Endodermal cell (in vitro differentiated cells): ENCODE measurements at regions not wholly inside any gene's neighbourhood (a gene's known extent, or its start where the extent isn't known, plus 50 kb on each side); places are given as distances from the start of the nearest gene placed in this dataset.

ENCODE experiments used
- DNase-seq: peaks from one replicate; pipeline ENCODE4 v3.0.0-alpha.2; 2017
- H3K27ac ChIP-seq: 2 replicates; pipeline ENCODE4 v1.5.1; 2013; ENCODE audit warnings: mild to moderate bottlenecking, low read depth, low read length, moderate library complexity
- H3K27me3 ChIP-seq: 2 replicates; pipeline ENCODE4 v1.6.1; 2013; ENCODE audit warnings: mild to moderate bottlenecking, low read length, moderate library complexity; ENCODE audit not compliant: insufficient read depth, control insufficient read depth, poor library complexity, severe bottlenecking
- H3K36me3 ChIP-seq: 2 replicates; pipeline ENCODE4 v1.7.0; 2013; ENCODE audit warnings: mild to moderate bottlenecking, low read length, moderate library complexity; ENCODE audit not compliant: control insufficient read depth, insufficient read depth
- H3K4me1 ChIP-seq: one replicate; pipeline ENCODE4 v1.7.0; 2013; ENCODE audit warnings: low read length; ENCODE audit not compliant: control insufficient read depth, insufficient read depth
- H3K4me3 ChIP-seq: 2 replicates; pipeline ENCODE4 v1.5.1; 2013; ENCODE audit warnings: mild to moderate bottlenecking, low read length, moderate library complexity
- H3K9ac ChIP-seq: 2 replicates; pipeline ENCODE4 v1.6.1; 2013; ENCODE audit warnings: mild to moderate bottlenecking, low read length, moderate library complexity; ENCODE audit not compliant: poor library complexity, severe bottlenecking; ENCODE audit errors: extremely low read depth
- H3K9me3 ChIP-seq: 2 replicates; pipeline ENCODE4 v1.6.1; 2013; ENCODE audit warnings: mild to moderate bottlenecking, low read length, moderate library complexity; ENCODE audit not compliant: control insufficient read depth
- H3K27ac Mint-ChIP-seq: 2 replicates; pipeline ENCODE4 v1.8.0; 2020; ENCODE audit warnings: mixed read lengths
- H3K27me3 Mint-ChIP-seq: 2 replicates; pipeline ENCODE4 v1.8.0; 2021; ENCODE audit warnings: mild to moderate bottlenecking, mixed read lengths; ENCODE audit not compliant: insufficient read depth
- H3K36me3 Mint-ChIP-seq: 2 replicates; pipeline ENCODE4 v1.8.0; 2020; ENCODE audit warnings: low read depth, mixed read lengths
- H3K4me1 Mint-ChIP-seq: 2 replicates; pipeline ENCODE4 v1.8.0; 2020; ENCODE audit warnings: mixed read lengths
- H3K4me3 Mint-ChIP-seq: 2 replicates; pipeline ENCODE4 v1.8.0; 2020; ENCODE audit warnings: mild to moderate bottlenecking, moderate library complexity, mixed read lengths
- H3K9me3 Mint-ChIP-seq: 2 replicates; pipeline ENCODE4 v1.8.0; 2020; ENCODE audit warnings: mild to moderate bottlenecking, mixed read lengths
- CTCF ChIP-seq: fragments of 200-600 bp; sonication (generic); conservative IDR thresholded peaks from 2 replicates; pipeline ENCODE4 v1.5.0; 2021; ENCODE audit warnings: antibody characterized with exemption, mild to moderate bottlenecking
- WGBS, 2 experiments: methylation state at CpG; one replicate each; pipeline versions ENCODE4 v1.1.5 to v1.1.7; 2013; ENCODE audit warnings: missing lambda C conversion rate in 2 of 2, mixed read lengths in 1 of 2; ENCODE audit not compliant: insufficient coverage in 1 of 2, insufficient read length in 1 of 2; 5-methylcytosine and 5-hydroxymethylcytosine counted together

- Mint-ChIP-seq H3K36me3 (no peaks in the 10 kb centered on the region), H3K27me3 (no peaks in the 10 kb centered on the region), H3K4me1 (no peaks in the 10 kb centered on the region), H3K9me3 (no peaks in the 10 kb centered on the region), H3K4me3 (no peak overlapping the region), H3K27ac (no peak overlapping the region)
- TF ChIP-seq CTCF: no peak
- Histone ChIP-seq H3K4me3 (no peak overlapping the region), H3K36me3 (no peaks in the 10 kb centered on the region), H3K27me3 (no peaks in the 10 kb centered on the region), H3K4me1 (no peaks in the 10 kb centered on the region), H3K9me3 (no peaks in the 10 kb centered on the region), H3K9ac (no peak overlapping the region), H3K27ac (no peak overlapping the region)
- 84% methylated on average over 1 of the region's 1 CpG; no CpG with 5 or more reads in 1 of the 2 experiments for WGBS, 2 experiments
- no peak for DNase-seq
These were observed 197.9 kb upstream of the MEIS2 start for GRCh38 chr15:37298271-37298670.

GRCh38 chr15:37339437-37339836, 239.1 kb upstream of the MEIS2 start:
- H3K4me1 Mint-ChIP-seq: no peaks in the 10 kb centered on the region

GRCh38 chr15:37339856-37340255, 239.5 kb upstream of the MEIS2 start:
- Histone ChIP-seq H3K27me3 (no peaks in the 10 kb centered on the region), H3K9ac (no peak overlapping the region), H3K27ac (no peak overlapping the region), H3K9me3 (no peaks in the 10 kb centered on the region), H3K36me3 (no peaks in the 10 kb centered on the region), H3K4me3 (no peak overlapping the region), H3K4me1 (no peaks in the 10 kb centered on the region)
- 92 to 95% methylated on average over 2 to 3 of the region's 3 CpGs for WGBS, 2 experiments
- no peak for DNase-seq
- Mint-ChIP-seq H3K4me3 (no peak overlapping the region), H3K27me3 (no peaks in the 10 kb centered on the region), H3K36me3 (no peaks in the 10 kb centered on the region), H3K9me3 (no peaks in the 10 kb centered on the region), H3K4me1 (no peaks in the 10 kb centered on the region), H3K27ac (no peak overlapping the region)
- TF ChIP-seq CTCF: no peak

More at GRCh38 chr15:37339437-37339836, 239.1 kb upstream of the MEIS2 start:
- no peaks in the 10 kb centered on the region for H3K4me1 ChIP-seq
- no peaks in the 10 kb centered on the region for H3K9me3 ChIP-seq
- WGBS, 2 experiments: 85 to 89% methylated on average over 3 of the region's 3 CpGs
- no peak overlapping the region for H3K4me3 Mint-ChIP-seq
- no peaks in the 10 kb centered on the region for H3K27me3 ChIP-seq
- no peaks in the 10 kb centered on the region for H3K27me3 Mint-ChIP-seq
- H3K27ac Mint-ChIP-seq: no peak overlapping the region
- no peak for TF ChIP-seq CTCF
- no peak overlapping the region for H3K27ac ChIP-seq
- no peak overlapping the region for H3K9ac ChIP-seq
- H3K4me3 ChIP-seq: no peak overlapping the region
- no peaks in the 10 kb centered on the region for H3K36me3 ChIP-seq
- DNase-seq: no peak
- no peaks in the 10 kb centered on the region for H3K9me3 Mint-ChIP-seq
- H3K36me3 Mint-ChIP-seq: no peaks in the 10 kb centered on the region
